Mucosa of descending colon (tissue), 3 donors: ENCODE measurements at regions not wholly inside any gene's neighbourhood (a gene's known extent, or its start where the extent isn't known, plus 50 kb on each side); places are given as distances from the start of the nearest gene placed in this dataset.

Experiments used
- ATAC-seq: fragments of 200-7000 bp; cut with Tn5 transposase; one replicate; pipeline ENCODE4 v1.9.1; 2020; ENCODE audit warnings: mild to moderate bottlenecking, moderate library complexity
- DNase-seq, 3 donors: peaks; one replicate each; pipeline ENCODE4 v3.0.0-alpha.2; 2020
- H3K36me3 ChIP-seq: fragments of 200-600 bp; one replicate; pipeline ENCODE4 v1.8.0; 2021; ENCODE audit warnings: low read depth, mild to moderate bottlenecking
- H3K4me1 ChIP-seq: fragments of 200-600 bp; one replicate; pipeline ENCODE4 v1.8.0; 2021; ENCODE audit warnings: low read depth, mild to moderate bottlenecking
- H3K4me3 ChIP-seq: fragments of 200-600 bp; one replicate; pipeline ENCODE4 v1.8.0; 2021; ENCODE audit warnings: mild to moderate bottlenecking
- H3K9me3 ChIP-seq: fragments of 200-600 bp; one replicate; pipeline ENCODE4 v1.8.0; 2021; ENCODE audit warnings: mild to moderate bottlenecking
- CTCF ChIP-seq: fragments of 200-600 bp; IDR thresholded peaks from one replicate; pipeline ENCODE4 v1.8.0; 2022; ENCODE audit warnings: antibody characterized with exemption, mild to moderate bottlenecking
- intact Hi-C, 2 donors: fragments of 100-400 bp; cut with DNase I in 1 of 2; cut with micrococcal nuclease in 1 of 2; formaldehyde crosslinking; loops; one replicate each; pipeline versions ENCODE4 v1.11.0 to v1.11.1; 2022; cut with DNase I, micrococcal nuclease
- donor health status: DM: no; HTN: no; CAD: no; lungs with moderate emphysema.
- donor health status: DM: no; HTN: no; CAD: no.
- donor health status: DM: no; HTN: yes; CAD: no.

- TF ChIP-seq CTCF, result no peak
- intact Hi-C loops, result no loop called here
Measured at GRCh38 chr14:96629558-96630222, 127.5 kb downstream of the PAPOLA start.

GRCh38 chr14:96630281-96630680 is 128.1 kb downstream of the PAPOLA start:
- H3K4me3 ChIP-seq, result no peak overlapping the region
- no peaks in the 10 kb centered on the region for H3K9me3 ChIP-seq
- intact Hi-C loops, result no loop called here
- no peaks in the 10 kb centered on the region for H3K4me1 ChIP-seq
- no peak for TF ChIP-seq CTCF
- ATAC-seq (no peak), DNase-seq (no peak)
- no peaks in the 10 kb centered on the region for H3K36me3 ChIP-seq

More at GRCh38 chr14:96629558-96630222, 127.5 kb downstream of the PAPOLA start:
- no peak for ATAC-seq
- no peak for DNase-seq
- no peaks in the 10 kb centered on the region for H3K4me1 ChIP-seq
- no peaks in the 10 kb centered on the region for H3K36me3 ChIP-seq
- no peaks in the 10 kb centered on the region for H3K9me3 ChIP-seq
- H3K4me3 ChIP-seq, result no peak overlapping the region

- no peak for TF ChIP-seq CTCF
- ATAC-seq, result no peak
- no peaks in the 10 kb centered on the region for H3K36me3 ChIP-seq
- no peaks in the 10 kb centered on the region for H3K9me3 ChIP-seq
- DNase-seq, result no peak
- no peak overlapping the region for H3K4me3 ChIP-seq
- intact Hi-C loops, result no loop called here
- no peaks in the 10 kb centered on the region for H3K4me1 ChIP-seq
Measured at GRCh38 chr14:96631030-96631429, 128.8 kb downstream of the PAPOLA start.

- ATAC-seq (no peak), DNase-seq (no peak)
- no peaks in the 10 kb centered on the region for H3K36me3 ChIP-seq
- no peak for TF ChIP-seq CTCF
- intact Hi-C loops, result no loop called here
- no peaks in the 10 kb centered on the region for H3K4me1 ChIP-seq
- no peak overlapping the region for H3K4me3 ChIP-seq
- H3K9me3 ChIP-seq, result no peaks in the 10 kb centered on the region
Measured at GRCh38 chr14:96631621-96632362, 129.6 kb downstream of the PAPOLA start.

GRCh38 chr14:96632363-96632758 is 130.2 kb downstream of the PAPOLA start:
- no peak for ATAC-seq
- H3K4me1 ChIP-seq, result no peaks in the 10 kb centered on the region
- intact Hi-C loops, result no loop called here
- TF ChIP-seq CTCF, result no peak
- no peaks in the 10 kb centered on the region for H3K9me3 ChIP-seq
- H3K36me3 ChIP-seq, result no peaks in the 10 kb centered on the region
- H3K4me3 ChIP-seq, result no peak overlapping the region
- DNase-seq, result no peak
